Left cardiac atrium (tissue), 4 donors: ENCODE measurements at regions not wholly inside any gene's neighbourhood (a gene's known extent, or its start where the extent isn't known, plus 50 kb on each side); places are given as distances from the start of the nearest gene placed in this dataset.
"Not testable (repeated sequence)": the region's sequence is repeated elsewhere in the genome, so short reads cannot be mapped to it uniquely, and the experiment has no call there.

Experiments used
- ATAC-seq, 2 donors: fragments of 200-7000 bp; cut with Tn5 transposase; one replicate each; pipeline ENCODE4 v1.9.1; 2020; ENCODE audit warnings: mild to moderate bottlenecking in 2 of 2, moderate library complexity in 2 of 2
- DNase-seq: peaks from one replicate; pipeline ENCODE4 v3.0.0-alpha.2; 2020
- intact Hi-C, 2 donors: fragments of 100-400 bp; cut with DNase I; formaldehyde crosslinking; loops; one replicate each; pipeline versions ENCODE4 v1.14.1 to v1.15.1; 2022 to 2023
- donor health status: DM: no; HTN: yes; CAD: no.
- donor health status: DM: no; HTN: yes; CAD: no; lungs with severe emphysema.
- donor health status: DM: yes; HTN: yes; CAD: no.
- donor health status: Dilated cardiomyopathy.

DNA sequence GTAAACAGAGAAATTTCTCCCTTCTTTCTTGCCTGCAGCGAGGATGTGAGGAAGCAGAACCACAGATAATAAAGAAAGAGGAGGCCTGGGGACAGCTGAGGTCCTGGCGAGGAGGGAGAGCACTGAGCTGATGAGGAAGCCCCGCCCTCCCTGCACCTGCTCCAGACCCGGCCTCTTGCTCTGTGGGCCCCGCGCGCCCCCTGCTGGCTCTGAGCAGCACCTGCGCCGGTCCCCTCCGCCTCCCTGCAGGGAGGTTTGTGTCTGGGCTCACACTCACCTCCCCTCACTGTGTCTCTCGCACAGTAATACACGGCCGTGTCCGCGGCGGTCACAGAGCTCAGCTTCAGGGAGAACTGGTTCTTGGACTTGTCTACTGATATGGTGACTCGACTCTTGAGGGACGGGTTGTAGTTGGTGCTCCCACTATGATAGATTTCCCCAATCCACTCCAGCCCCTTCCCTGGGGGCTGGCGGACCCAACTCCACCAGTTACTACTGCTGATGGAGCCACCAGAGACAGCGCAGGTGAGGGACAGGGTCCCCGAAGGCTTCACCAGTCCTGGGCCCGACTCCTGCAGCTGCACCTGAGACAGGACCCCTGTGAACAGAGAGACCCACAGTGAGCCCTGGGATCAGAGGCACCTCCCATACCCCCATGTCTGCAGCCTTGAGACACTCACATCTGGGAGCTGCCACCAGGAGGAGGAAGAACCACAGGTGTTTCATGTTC is 485.4 kb downstream of the TMEM121 start:
- ATAC-seq, intact Hi-C loops, DNase-seq: not testable (repeated sequence)

- intact Hi-C loops, ATAC-seq, DNase-seq: not testable (repeated sequence)
Observed at GRCh38 chr14:106012361-106012725, 486.0 kb downstream of the TMEM121 start.

- intact Hi-C loops = no loop called here
- ATAC-seq (no peak), DNase-seq (no peak)
Observed at GRCh38 chr14:106013879-106014376, 487.5 kb downstream of the TMEM121 start.

- ATAC-seq, DNase-seq, intact Hi-C loops: not testable (repeated sequence)
Observed at GRCh38 chr14:106017952-106018351, 491.6 kb downstream of the TMEM121 start.

DNA sequence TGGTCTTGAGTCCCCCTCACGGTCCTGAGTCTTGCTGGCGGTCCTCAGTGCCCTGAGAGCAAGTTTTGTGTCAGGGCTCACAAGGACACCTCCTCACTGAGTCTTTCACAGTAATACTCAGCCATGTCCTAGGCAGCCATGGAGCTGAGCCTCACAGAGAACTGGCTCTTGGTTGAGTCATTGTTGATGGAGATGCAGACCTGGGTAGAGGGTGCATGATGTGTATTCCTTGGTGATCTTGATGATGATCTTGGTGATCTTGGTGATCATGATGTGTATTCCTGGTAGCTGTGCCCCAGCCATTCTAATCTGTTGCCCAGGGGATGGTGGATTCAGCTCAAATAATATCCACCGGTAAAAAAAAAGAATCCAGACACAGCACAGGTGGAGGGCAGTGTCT is 495.4 kb downstream of the TMEM121 start:
- no peak for DNase-seq
- intact Hi-C loops = no loop called here
- ATAC-seq = no peak

DNA sequence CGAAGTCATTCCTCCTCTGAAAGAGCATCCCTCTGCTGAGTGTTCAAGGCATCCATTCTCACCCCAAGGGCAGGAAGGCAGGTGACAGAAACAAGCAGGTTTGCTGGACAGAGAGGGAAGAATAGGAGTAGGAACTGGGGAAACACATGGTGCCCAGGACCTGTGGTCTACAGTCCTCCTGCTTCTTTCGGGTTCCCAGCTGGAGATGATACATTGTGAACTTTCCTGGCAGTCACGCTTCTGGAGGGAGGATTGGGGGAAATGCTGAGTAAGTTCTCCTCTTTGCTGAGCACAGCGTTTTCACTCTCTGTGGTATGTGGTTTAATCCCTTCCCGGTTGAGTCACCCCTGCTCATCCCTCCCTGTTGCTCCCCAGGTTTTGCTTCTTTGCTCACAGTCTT is 496.3 kb downstream of the TMEM121 start:
- peak in 1 of 2 donors; percentile 52 for ATAC-seq
- intact Hi-C loops, DNase-seq: not testable (repeated sequence)

- intact Hi-C loops = no loop called here
- ATAC-seq (no peak), DNase-seq (no peak)
Observed at GRCh38 chr14:106023411-106023810, 497.0 kb downstream of the TMEM121 start.

- intact Hi-C loops = no loop called here
- DNase-seq (no peak), ATAC-seq (no peak)
Observed at GRCh38 chr14:106024983-106025604, 498.7 kb downstream of the TMEM121 start.

GRCh38 chr14:106026026-106026425 is 499.6 kb downstream of the TMEM121 start:
- DNase-seq = no peak
- intact Hi-C loops = no loop called here
- ATAC-seq = no peak

- intact Hi-C loops, ATAC-seq, DNase-seq: not testable (repeated sequence)
Observed at GRCh38 chr14:106027759-106028158, 501.4 kb downstream of the TMEM121 start.

DNA sequence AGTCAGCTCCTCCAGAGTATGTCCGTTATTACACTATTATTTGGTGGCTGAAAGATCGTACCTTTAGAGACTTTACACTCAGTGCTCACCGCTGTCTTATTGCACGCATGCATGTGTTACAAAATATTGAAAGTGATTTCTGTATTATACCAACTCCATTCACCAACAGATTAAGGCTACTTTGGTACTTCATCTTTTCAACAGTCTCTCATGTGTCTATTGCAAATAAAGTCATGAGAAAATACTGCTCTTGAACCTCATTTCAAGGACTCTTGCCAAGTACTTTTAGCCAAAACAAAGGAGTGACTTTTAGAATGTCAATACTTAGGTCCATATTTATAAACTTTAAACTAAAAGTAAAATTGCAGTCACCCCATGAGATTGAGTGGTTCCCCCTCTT is 503.6 kb downstream of the TMEM121 start:
- intact Hi-C loops = no loop called here
- ATAC-seq = no peak
- DNase-seq = no peak

GRCh38 chr14:106037380-106037779 is 511.0 kb downstream of the TMEM121 start:
- DNase-seq (no peak), ATAC-seq (no peak)
- intact Hi-C loops = no loop called here

DNA sequence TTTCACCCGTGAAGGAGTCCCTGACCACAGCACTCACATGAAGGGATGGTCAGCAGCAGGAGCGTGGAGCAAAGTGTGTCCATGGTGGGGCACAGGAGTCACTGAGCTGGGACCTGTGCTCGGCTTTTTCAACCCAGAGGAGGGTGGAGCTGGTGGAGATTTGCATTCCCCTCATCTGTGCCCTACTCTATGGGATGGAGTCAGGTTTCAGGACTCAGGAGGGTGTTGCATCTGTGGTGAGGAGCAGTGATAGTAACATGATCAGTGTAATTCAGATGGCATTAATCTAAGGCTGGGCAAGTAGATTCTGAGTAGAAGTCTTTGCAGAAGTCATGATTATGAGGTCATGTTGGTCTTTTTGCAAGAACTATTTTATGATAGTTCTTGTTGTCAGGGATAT is 511.9 kb downstream of the TMEM121 start:
- DNase-seq (no peak), ATAC-seq (no peak)
- intact Hi-C loops = no loop called here

DNA sequence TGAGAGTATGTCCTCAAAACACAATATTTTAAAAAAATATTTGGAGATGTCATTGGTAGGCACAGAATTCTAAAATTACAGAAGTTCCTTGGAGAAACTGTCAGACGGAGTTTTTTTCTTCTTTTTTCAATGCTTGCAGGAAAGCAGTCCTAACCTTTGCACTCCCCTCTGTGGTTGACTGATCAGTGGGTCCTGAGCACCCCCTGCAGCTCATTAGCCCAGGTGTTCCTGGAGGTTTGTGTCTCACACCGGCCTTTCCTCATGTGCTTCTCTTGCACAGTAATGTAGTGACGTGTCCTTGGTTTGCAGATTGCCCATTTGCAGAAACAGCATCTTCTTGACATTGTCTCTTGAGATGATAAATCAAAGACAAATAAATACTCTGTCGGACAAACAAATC is 513.0 kb downstream of the TMEM121 start:
- ATAC-seq = no peak
- peak; percentile 19 for DNase-seq
- intact Hi-C loops = no loop called here

DNA sequence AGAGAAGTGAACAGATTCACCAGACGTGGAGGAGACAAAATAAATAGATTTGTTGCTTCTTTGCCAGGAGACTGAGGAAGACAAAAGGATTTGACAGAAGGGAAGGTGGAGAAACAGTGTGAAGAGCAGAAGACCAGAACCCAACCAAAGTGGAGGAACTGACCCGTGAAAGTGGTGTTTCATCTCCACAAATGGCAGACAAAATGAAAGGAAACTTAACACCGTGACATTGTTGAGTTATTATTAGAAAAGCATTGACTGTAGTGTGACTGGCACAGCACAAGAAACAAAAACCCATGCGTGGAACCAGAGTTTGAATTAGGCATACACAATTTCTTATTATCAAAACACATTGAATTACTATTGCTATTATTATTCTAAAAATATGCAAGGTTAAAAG is 518.1 kb downstream of the TMEM121 start:
- intact Hi-C loops = no loop called here
- DNase-seq (no peak), ATAC-seq (no peak)

DNA sequence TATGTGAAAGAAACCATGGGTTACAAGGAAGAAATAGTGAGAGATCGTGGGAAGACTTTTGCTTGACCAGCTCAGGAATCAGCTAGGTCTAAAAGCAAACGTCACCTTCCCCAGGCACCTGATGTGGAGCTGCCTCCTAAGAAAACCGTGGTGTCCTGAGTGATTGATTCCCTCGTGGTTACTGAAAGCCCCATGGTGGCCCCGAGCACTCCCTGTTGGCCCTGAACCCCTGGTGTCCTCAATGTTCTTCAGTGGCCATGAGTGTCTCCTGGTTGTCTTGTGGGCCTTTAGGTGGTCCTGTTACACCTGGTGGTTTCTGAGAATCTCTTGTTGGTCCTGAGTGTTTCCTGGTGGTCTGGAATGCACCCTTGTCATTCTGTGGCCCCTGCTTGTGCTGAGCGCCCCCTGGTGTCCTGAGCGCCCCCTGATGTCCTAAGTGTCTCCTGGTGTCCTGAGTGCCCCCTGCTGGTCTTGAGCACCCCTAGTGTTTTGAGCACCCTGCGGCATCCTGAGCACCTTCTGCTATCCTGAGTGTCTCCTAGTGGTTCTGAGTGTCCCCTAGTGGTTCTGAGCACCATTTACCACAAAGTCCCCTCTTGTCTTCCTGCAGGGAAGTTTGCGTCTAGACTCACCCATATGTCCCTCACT is 518.7 kb downstream of the TMEM121 start:
- intact Hi-C loops = no loop called here
- DNase-seq (peak; percentile 33), ATAC-seq (peak in 1 of 2 donors; percentile 38)

DNA sequence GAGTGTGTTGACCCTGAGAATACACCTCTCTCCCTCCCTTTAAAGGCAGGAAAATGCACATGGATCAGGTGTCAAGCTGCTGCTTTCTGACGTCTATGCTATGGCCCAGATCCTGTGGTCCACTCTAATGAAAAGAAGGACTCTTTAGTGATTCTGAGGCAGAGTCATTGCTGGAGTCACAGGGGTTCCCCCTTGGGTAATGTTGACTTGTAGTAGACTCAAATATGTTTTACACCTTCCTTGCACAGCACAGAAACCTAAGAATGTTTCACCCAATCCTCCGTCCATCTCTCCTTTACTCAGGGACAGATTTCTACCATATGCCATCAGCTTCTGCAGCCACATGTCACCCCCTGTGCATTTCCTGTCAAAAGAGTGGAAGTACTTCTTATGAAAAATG is 525.4 kb downstream of the TMEM121 start:
- intact Hi-C loops = no loop called here
- no peak for DNase-seq
- ATAC-seq = no peak

DNA sequence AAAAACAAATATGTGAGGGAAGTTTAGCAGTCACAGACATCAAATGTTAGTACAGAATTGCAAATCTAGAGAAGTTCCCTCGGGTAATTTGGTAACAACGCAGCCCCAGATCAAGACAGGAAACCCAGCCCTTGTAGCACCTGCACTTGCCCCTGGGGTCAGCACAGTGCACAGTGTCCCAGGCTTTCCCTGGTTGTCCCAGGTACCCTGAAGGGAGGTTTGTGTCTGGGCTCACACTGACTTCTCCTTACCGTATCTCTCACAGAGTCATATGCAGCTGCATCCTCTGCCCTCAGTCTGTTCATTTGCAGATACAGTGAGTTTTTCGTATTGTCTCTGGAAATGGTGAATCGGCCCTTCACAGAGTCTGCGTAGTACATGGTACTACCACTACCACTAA is 528.9 kb downstream of the TMEM121 start:
- intact Hi-C loops = no loop called here
- DNase-seq = no peak
- no peak for ATAC-seq

- intact Hi-C loops = no loop called here
- ATAC-seq = no peak
- no peak for DNase-seq
Observed at GRCh38 chr14:106058342-106058741, 532.0 kb downstream of the TMEM121 start.

DNA sequence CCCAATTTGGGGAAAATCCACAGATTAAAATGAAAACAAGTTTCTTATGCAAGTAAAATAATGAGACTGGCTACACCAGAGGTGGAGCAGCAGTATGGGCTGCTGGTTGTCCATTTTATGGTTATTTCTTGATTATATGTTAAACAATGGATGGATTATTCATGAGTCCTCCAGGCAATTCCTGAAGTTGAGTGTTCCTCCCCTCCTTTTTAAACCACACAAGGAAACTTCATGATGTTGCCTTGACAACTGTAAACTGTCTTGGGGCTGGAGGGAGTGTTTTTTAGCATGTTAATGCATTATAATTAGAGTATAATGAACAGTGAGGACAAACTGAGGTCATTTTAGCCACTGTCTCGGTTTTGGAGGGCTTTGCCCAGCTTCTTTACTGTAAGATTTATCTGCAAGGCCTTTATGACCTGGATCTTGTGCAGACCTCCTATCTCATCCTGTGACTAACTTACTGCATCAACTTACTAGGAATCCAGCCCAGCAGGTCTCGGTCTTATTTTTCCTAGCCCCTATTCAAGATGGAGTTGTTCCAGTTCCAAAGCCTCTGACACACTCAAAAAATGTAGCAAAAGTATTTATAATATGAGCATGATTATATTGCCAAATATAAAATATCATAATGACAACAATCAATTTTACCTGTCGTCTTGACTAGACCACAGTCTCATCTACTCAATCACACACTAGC is 534.0 kb downstream of the TMEM121 start:
- intact Hi-C loops = no loop called here
- DNase-seq (no peak), ATAC-seq (no peak)
